Activated T-cell treated with anti-CD3 and anti-CD28 coated beads, Interleukin-2, amount 50 U/mL, for 24 hours (primary cell): ENCODE measurements at regions not wholly inside any gene's neighbourhood (a gene's known extent, or its start where the extent isn't known, plus 50 kb on each side); places are given as distances from the start of the nearest gene placed in this dataset.
"Not testable (repeated sequence)": the region's sequence is repeated elsewhere in the genome, so short reads cannot be mapped to it uniquely, and the experiment has no call there.

ENCODE experiments used
- DNase-seq: peaks from one replicate; pipeline ENCODE4 v3.0.0-alpha.2; 2020
- H3K27ac Mint-ChIP-seq: 2 replicates; pipeline ENCODE4 v1.8.0; 2020; ENCODE audit warnings: mild to moderate bottlenecking, mixed read lengths
- H3K27me3 Mint-ChIP-seq: 2 replicates; pipeline ENCODE4 v1.8.0; 2020; ENCODE audit warnings: mixed read lengths
- H3K36me3 Mint-ChIP-seq: 2 replicates; pipeline ENCODE4 v1.8.0; 2020; ENCODE audit warnings: low read depth, mixed read lengths
- H3K4me1 Mint-ChIP-seq: 2 replicates; pipeline ENCODE4 v1.8.0; 2020; ENCODE audit warnings: low read depth, mixed read lengths
- H3K4me3 Mint-ChIP-seq: 2 replicates; pipeline ENCODE4 v1.8.0; 2020; ENCODE audit warnings: mild to moderate bottlenecking, moderate library complexity, mixed read lengths
- H3K9me3 Mint-ChIP-seq: 2 replicates; pipeline ENCODE4 v1.8.0; 2020; ENCODE audit warnings: mixed read lengths

DNA sequence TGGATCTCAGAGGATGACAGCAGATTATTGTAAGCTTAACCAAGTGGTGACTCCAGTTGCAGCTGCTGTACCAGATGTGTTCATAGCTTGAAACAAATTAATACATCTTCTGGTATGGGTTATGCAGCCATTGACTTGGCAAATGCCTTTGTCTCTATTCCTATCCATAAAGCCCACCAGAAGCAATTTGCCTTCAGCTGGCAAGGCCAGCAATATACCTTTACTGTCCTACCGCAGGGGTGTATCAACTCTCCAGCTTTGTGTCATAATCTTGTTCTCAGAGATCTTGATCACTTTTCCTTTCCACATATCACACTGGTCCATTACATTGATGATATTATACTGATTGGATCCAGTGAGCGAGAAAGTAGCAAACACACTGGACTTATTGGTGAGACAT is 59.3 kb upstream of the KRAS start:
- not testable (repeated sequence) for H3K27me3 Mint-ChIP-seq, H3K36me3 Mint-ChIP-seq, H3K9me3 Mint-ChIP-seq, H3K4me1 Mint-ChIP-seq, DNase-seq, H3K4me3 Mint-ChIP-seq, H3K27ac Mint-ChIP-seq

DNA sequence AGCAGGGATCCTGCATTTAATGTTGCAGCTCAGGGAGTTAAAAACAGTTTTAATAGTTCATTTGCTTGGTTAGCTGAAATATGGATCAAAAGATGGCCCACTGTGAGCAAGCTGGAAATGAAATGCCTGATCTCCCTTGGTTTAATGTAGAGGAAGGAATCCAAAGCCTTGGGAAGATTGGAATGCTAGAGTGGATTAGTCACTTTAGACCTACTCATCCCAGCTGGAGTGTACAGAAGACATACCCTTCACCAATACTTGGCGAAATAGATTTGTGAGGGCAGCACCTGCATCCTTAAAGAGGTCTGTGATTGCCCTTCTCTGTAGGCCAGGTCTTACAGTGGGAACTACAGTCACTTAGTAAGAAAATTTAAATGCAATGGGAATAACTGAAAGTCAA is 58.0 kb upstream of the KRAS start:
- Mint-ChIP-seq H3K4me3 (no peak overlapping the region), H3K27me3 (no peaks in the 10 kb centered on the region)

DNA sequence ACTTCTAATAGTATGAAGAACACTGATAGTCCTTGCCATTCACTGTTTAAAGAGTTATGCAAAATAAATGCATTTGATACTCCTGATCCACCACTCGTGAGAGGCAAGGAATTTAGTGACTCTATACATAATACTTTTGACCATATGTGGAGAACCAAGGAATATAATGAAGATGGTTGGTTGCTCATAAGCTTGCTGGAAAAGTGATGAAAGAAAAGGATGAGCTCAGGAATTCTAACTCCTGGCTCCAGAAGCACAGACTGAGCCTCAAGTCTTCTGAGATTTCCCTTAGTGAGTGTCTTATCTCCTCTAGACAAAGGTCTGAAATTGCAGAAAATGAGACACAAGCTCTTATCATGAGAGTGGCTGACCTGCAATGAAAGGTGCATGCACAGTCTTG is 57.1 kb upstream of the KRAS start:
- Mint-ChIP-seq H3K27ac (no peak overlapping the region), H3K27me3 (no peaks in the 10 kb centered on the region), H3K4me1 (no peaks in the 10 kb centered on the region), H3K4me3 (no peak overlapping the region), H3K36me3 (no peaks in the 10 kb centered on the region), H3K9me3 (no peaks in the 10 kb centered on the region)
- DNase-seq = no peak

More for the DNA sequence above, 58.0 kb upstream of the KRAS start:
- no peaks in the 10 kb centered on the region for H3K4me1 Mint-ChIP-seq
- no peaks in the 10 kb centered on the region for H3K36me3 Mint-ChIP-seq
- no peak overlapping the region for H3K27ac Mint-ChIP-seq
- no peak for DNase-seq
- H3K9me3 Mint-ChIP-seq = no peaks in the 10 kb centered on the region

DNA sequence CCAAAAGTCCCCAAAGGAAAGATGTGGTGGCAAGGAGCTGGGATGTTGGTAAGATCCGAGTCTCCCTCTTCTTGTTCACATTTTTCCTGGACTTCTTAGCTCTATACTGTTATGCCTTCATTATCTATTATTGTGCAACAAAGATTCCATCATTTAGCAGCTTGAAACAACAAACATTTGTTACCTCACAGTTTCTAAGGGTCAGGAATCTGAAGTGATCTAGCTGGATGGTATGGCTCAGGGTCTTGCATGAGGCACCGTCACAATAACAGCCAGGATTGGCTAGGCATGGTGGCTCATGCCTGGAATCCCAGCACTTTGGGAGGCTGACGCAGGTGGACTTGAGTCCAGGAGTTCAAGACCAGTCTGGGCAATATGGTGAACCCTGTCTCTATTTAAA is 51.1 kb upstream of the KRAS start:
- Mint-ChIP-seq H3K27me3 (peaks cover 5% of the 10 kb centered on the region), H3K9me3 (no peaks in the 10 kb centered on the region), H3K4me1 (peaks cover 1% of the 10 kb centered on the region), H3K4me3 (no peak overlapping the region), H3K36me3 (no peaks in the 10 kb centered on the region), H3K27ac (no peak overlapping the region)
- no peak for DNase-seq
